HG03139 (cell line): ENCODE measurements at regions not wholly inside any gene's neighbourhood (a gene's known extent, or its start where the extent isn't known, plus 50 kb on each side); places are given as distances from the start of the nearest gene placed in this dataset.
A peak's percentile ranks its signal among the peaks of the same experiment; 100 is the strongest.
"Not testable (repeated sequence)": the region's sequence is repeated elsewhere in the genome, so short reads cannot be mapped to it uniquely, and the experiment has no call there.

Source experiments
- ATAC-seq: cut with Tn5 transposase; IDR thresholded peaks from one replicate; pipeline ENCODE4 v1.9.1; 2021; ENCODE audit not compliant: unreplicated experiment

DNA sequence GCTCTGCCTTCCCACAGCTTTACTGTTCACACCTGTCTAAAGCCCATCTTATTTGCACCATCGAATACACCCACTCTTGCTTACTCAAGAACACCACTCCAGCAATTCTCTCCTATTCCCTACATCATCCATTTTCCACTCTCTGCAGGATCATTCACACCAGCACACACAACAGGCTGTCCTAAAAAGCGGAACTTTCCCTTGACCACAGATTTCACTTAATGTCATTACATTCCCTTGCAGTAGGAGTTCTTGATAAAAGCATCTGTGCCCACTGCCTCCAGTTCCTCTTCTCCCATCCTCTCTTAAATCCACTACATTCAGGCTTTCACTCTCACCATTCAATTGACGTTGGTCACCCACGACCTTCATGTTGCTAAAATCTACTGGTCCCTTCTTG lies 103.0 kb upstream of the PABPC3 start:
- ATAC-seq = not testable (repeated sequence)

DNA sequence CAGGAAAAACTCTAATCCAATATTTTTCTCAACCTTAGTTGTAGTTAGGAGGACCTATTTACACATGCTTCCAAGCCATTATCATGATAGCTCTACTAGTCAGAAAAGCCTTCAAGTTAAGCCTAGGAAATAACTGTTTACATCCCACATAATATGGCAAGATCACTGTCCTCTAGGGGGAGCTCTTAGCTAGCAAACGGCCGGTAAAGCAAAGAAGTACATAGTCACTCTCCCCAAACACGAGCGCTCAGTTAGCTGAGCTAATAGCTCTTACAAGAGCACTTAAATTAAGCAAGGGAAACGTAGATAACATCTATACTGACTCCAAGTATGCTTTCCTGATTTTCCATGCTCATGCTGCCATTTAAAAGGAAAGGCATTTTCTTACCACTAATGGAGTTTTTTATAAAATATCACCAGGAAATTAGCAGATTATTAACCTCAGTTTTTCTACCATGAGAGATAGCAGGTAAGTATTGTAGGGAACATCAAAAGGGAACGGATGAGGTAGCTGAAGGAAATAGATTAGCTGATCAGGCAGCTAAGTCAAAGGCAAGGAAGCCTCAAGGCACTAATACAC lies 100.6 kb upstream of the PABPC3 start:
- no peak for ATAC-seq

DNA sequence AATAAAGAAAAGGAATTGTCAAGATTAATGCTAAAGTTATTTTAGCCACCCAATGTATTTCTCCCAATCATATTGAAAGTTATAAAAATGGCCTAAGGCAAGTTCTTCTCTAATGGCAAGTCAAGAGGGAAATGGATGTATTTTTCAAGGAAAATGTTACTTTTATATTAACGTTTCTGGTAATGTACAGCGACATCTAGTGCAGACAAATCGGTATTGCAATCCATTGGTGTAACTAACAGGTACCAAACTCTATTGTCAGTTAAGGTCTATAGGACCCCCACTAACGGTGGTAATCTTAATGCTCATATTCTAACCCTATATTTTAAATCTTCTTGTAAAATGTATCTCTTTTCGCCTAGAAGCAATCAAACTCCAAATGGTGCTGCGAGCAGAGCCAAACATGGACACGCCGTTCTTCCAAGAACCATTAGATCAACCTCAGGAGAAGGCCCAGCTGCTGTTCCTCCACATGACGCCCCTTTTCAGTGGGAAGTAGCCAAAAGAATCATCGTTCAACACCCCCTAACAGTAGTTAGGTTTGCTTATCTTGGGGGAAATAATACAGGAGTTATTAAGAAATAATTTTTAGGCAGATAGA lies 98.5 kb upstream of the PABPC3 start:
- no peak for ATAC-seq

DNA sequence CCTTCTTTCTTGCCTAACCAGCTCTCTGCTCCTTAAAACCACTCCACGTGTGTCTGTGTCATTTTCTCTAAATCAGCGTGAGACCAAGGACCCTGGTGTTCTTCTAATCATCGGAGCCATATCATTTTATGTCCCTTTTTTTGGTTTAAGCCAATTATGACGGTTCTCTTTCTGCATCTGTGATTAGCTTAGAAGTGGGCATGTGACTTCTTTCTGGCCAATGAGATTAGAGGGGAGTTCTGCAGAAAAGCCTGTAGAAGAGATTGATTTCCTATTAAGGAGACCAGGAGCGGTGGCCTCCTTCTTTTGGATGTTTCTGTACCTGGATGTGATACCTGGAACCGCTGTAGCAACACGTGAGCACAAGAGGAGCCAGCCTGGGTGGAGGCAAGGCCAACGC lies 97.5 kb upstream of the PABPC3 start:
- ATAC-seq = no peak

DNA sequence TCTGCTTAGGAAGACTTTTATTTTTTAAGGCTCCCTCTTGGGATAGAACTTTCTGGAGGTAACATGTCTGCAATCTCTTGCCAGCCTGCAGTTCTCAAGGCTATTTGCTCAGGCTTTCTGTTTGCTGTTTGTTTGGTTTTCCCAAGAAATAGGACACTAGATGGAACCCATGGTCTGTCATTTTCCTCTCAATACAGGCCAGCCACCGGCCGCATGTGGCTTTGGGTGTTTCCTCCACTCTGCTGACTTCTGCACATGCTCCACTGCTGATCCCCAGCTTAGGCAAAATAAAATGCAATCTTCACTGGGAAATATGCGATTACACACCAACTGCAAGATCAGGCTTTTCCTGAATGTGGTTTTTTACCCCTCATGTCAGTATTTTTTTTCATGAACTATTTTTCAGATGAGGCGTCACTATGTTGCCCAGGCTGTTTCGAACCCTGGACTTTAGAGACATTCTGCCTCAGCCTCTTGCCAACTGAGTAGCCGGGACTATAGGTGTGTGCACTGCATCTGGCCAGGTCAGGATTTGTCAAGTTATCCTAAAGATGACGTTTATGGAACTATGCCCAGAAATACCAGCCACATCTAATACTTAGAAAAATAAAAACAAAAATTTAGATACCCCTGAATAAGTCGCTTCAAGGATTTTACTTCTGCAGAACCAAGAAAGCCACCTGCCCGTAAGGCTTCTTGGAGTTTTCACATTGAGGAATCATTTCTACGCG lies 94.3 kb upstream of the PABPC3 start:
- no peak for ATAC-seq

DNA sequence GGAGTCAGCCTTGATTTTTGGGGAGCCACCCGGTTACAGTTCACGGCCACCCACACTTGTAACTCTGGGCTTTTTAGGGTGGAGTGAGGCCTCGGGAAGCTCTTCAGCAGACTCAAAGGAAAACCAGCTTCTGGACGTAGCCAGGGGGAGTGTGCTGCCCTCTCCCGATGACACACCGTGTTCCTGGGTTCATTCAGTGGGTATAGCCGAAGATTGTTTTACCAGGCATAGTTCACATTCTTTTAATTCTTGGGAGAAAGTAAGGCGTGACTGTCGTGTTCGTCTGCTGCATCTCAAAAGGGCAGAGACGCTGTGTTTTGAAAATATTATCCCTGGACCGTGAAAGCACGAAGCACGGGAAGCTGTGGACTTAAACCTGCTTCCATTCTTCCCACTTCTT lies 93.6 kb upstream of the PABPC3 start:
- ATAC-seq = not testable (repeated sequence)

DNA sequence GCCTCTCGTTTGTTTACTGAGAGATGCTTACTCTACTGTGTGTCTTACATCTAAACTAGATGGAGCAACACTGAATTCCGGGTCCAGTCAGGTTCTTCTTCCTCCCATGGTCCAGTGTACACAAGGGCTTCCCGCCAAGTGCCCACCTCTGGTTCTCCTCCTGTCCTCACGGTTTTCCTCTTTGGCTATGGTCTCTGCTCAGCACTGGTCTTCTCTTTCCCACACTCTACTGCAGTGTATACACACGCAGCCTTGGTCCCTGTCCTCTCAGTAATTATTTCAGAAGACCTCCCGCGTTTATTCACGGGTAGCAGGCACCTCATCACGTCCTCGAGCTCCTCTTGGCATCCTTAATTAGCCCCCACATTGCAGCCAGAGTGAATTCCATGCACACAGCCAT lies 91.4 kb upstream of the PABPC3 start:
- not testable (repeated sequence) for ATAC-seq

DNA sequence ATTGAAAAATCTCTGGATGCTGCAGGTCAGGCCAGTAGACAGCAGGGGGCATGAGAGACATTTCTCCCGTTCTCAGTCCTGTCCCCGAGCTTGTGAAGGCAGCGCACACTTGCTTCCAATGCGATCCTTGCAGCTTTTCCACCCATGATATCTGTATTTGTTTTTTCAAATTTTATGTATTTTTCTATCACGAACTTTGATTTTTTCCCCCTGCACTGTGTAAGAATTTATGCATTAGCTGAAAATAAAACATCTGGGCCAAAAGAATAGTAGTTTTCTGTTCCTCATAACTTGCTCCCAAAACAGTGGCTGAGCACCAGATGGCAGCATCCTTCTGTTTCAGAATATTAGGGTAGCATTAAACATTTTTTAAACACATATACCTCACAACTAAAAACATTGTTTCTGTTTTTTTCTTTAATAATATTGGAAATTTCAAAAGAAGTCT lies 90.9 kb upstream of the PABPC3 start:
- ATAC-seq = not testable (repeated sequence)

DNA sequence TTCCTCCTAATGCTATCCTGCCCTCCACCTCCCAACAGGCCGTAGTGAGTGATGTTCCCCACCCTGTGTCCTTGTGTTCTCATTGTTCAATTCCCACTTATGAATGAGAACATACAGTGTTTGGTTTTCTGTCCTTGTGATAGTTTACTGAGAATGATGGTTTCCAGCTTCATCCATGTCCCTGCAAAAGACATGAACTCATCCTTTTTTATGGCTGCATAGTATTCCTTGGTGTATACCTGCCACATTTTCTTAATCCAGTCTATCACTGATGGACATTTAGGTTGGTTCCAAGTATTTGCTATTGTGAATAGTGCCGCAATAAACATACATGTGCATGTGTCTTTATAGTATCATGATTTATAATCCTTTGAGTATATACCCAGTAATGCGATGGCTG lies 88.5 kb upstream of the PABPC3 start:
- ATAC-seq = not testable (repeated sequence)

DNA sequence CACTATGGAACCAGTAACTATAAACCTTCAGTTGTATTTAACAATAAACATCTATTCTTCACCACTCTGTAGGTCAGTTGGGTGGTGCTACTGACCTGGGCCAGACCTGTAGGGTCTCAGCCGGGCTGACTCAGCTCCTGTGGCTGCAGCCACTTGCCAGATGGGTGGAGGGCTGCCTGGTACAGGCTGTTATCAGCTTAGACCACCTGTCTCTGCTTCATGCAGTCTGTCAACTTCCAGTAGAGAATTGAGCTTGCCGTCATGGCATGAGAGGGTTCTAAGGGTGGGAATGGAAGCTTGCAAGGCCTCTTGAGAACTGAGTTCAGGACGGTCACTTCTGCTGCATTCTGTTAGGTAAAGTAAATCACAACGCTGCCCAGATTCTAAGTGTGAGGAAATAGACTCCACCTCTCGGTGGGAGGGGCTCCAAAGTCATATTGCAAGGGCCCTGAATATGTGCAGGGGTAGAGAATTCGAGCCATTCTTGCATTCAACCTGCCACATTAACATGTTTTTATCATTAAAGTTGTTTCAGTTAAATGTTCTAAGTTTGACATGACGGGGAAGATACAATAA lies 81.5 kb upstream of the PABPC3 start:
- ATAC-seq = not testable (repeated sequence)

DNA sequence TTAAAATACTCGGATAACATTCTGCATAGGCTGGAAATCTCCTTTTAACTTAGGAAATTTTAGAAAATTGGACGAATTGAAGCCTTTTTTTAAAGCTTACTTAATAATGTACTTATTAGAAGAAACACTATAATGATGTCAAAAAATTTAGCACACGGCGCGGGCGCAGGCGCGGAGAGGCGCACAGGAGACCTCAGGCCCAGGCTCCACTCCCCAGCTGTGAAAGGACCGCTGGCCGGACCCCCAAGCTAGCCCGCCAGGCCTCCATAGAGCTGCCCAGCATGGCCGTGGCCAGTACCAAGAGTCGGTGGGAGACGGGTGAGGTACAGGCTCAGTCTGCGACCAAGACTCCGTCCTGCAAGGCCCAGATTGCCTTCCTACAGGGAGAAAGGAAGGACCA lies 78.8 kb upstream of the PABPC3 start:
- not testable (repeated sequence) for ATAC-seq

DNA sequence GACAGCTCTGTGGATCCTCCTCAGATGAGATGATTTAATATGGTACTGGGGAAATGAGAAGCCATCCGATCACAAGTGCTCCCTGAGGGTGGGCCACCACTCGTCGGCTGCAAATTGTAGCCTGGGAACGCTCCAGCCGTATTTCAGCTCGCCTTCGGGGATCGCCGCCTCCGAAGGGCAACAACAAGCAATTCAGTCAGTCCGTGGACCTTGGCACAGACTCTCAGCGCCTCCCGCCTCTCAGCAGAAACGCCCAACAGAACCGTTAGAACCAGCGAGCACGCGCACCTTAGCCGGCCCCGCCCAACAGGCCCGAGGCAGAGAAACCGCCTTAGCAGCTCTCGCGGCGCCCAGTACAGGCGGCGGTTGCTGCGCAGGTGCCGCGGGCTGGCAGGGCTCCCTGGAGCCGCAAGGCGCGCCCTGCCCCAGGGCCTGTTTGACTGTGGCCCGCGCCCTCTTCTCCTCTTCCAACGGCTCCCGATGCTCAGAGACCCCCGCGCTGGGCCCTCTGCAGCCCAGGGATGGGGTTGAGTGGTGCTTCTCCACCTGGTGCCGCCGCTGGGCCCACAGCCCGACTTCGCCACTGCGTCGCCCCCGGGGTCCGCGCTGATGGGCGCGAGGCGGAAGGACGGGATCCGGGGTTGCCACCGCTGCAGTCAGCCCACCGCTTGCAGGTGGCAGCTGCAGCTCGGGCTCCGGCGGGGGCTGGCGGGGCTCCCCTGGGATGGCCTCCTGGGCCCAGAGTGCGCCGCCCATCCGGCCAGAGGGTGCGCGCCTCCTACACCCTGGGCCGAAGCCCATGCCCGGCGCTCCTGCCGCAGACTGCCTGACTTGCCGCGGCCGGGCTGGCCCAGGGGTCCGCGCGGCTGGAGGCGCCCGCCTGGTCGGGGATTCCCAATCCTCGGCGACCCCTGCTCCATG lies 77.9 kb upstream of the PABPC3 start:
- not testable (repeated sequence) for ATAC-seq

DNA sequence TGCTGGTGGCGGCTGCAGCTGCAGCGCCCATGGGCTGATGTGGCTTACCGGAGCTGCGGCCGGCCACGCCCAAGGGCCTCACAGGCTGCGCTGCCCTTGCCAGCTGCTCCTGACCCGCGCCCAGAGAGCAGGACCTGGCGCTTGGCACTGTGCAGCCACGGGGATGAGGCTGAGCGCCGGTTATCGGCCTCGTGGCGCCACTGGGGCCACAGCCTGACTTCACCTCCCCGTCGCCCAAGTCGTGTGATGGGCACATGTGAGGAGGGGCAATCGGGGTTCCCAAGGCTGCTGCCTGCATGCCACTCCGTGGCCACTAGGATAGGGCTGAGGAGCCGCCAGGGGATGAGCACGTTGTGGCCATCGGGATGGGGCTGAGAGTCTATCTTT lies 77.2 kb upstream of the PABPC3 start:
- ATAC-seq = no peak

DNA sequence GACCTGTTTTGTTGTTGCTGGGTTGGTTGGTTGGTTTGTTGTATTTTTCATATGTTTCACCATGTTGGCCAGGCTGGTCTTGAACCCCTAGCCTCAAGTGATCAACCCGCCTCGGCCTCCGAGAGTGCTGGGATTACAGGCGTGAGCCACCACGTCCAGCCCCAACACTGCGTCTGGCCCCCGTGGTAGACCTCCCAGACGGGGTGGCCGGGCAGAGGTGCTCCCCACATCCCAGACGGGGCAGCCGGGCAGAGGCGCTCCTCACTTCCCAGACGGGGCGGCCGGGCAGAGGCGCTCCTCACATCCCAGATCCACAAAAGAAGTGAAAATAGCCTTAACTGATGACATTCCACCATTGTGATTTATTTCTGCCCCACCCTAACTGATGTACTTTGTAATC lies 76.2 kb upstream of the PABPC3 start:
- ATAC-seq = not testable (repeated sequence)

DNA sequence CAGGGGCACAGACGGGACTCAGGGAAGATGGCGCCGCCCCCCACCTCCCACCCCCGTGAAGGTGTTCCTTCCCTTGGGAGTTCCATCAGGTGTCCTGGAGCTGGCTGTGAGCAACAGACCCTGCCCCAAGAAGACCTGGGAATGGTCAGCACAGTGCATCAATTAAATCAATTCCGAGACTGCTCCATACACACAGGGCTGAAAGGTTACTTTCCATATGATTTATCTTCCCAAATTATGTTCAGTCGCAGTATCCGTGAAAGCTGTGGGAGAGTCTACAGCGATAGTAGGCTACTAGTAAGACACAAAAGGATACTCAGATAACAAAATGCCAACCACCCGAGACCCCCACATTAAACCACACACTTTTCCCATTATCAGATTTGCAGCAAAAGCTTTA lies 71.8 kb upstream of the PABPC3 start:
- ATAC-seq = no peak

DNA sequence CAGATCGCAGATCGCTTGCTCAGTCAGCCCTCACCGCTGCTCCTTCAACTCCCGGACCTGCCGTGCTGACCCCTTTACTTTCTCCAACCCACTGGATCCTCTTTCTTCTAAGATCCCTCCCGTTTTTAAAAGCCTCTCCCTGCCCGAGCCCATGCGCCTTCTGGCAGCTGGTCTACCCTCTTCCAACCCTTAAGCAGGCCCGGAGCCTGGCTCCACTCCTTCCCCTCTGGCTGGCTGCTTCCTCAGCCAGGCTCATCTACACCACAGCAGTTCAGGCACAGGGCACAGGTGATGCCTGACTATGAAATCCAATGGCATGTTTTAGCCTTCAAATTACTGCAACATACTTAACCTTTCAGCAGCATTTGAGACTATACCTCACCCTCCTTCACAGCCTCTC lies 63.8 kb upstream of the PABPC3 start:
- ATAC-seq = no peak

DNA sequence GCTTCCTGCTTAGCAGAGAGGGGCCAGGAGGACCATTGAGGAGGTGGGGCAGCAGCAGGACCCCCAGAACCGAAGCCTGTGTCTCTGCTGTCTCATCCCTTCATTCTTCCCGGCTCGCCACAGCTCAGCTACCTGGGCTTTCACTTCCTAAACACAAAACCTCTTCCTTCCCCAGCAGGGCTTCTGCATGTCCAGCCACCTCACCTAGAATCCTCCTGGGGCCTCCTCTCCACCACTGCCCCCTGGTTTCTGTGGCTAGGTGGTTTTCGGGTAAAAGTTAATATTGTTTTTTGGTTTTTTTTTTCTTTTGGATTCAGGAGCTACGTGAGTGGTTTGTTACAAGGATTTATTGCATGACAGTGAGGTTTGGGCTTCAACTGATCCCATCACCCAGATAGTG lies 61.8 kb upstream of the PABPC3 start:
- no peak for ATAC-seq

DNA sequence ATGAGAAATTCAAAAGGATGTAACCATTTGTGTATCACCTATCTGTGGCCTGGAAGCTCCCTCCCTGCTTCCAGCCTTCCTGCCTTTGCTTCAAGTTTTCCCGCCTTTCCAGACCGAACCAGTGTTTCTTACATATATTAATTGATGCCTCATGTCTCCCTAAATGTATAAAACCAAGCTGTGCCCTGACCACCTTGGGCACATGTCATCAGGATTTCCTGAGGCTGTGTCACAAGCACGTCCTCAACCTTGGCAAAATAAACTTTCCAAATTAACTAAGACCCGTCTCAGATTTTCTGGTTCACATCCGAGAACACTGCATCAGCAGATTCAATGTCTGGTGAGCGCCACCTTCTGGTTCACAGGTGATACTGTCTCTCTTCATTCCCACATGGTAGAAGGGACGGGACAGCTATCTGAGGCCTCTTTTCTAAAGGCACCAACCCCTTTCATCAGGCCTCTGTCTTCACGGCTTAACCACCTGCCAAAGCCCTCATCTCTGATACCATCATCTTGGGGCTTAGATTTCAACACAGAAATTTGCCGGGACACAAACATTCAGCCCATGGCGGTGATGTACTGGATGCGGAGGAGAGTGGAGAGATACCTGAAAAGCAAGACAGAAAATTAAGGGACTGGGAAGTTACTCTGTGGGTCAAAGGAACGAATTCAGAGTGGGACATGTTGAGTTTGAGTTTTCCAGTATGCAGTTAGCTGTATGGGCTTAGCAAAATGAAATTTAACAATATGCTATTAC lies 58.7 kb upstream of the PABPC3 start:
- ATAC-seq = peak; percentile 60

DNA sequence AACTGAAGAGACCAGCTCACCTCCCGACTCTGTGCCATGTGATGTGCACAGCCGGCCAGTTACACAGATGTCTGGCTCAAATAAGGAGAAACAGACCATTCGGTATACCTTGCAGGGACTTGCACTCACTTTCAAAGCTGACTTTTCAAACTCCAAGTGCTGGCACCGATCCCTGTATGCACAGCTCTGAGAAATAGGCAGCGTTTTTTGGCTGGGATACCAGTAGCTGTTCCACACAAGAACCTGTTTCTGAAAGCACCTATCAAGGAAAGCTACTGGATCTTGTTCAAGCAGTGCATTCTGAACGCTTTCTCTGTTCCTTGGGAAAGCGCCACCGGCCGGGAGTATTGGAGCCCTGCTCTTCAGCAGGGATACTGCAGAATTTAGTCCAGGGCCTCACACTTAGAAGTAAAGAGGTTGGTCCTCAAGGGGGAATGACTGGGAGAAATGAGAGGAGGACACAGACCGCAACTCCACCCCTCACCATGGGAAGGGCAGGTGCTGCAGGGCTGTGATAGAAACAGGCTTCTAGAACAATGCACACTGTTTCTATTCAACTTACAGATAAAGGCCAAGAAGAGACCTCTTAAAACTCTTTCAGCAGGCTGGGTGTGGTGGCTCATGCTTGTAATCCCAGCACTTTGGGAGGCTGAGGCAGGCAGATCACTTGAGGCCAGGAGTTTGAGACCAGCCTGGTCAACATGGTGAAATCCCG lies 53.6 kb upstream of the PABPC3 start:
- no peak for ATAC-seq

DNA sequence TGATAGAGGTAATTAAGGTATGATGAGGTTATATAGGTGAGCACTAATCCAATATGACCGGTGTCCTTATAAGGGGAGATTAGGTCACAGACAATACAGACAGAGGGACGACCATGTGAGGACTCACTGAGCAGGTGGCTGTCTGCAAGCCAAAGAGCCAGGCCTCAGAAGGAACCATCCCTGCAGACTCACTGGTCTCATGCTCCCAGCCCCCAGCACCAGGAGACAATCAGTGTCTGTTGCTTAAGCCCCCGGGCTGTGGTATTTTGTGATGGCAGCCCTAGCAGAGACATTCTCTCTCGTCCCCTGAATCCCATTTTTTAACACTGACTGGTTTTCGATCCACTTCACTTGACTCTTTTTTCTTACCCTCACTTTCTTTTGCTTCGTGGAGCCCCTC lies 51.9 kb upstream of the PABPC3 start:
- ATAC-seq = no peak
